Superior temporal gyrus (tissue), 1 donor: ENCODE measurements at regions not wholly inside any gene's neighbourhood (a gene's known extent, or its start where the extent isn't known, plus 50 kb on each side); places are given as distances from the start of the nearest gene placed in this dataset.
"Not testable (repeated sequence)": the region's sequence is repeated elsewhere in the genome, so short reads cannot be mapped to it uniquely, and the experiment has no call there.

Experiments used
- DNase-seq: peaks from one replicate; pipeline ENCODE4 v3.0.0-alpha.2; 2016; ENCODE audit errors: extremely low spot score

GRCh38 chr17:71192039-71192555 lies 928.7 kb upstream of the SOX9 start:
- no peak for DNase-seq

- no peak for DNase-seq
These were observed 928.0 kb upstream of the SOX9 start for GRCh38 chr17:71192848-71193247.

GRCh38 chr17:71200597-71200996 lies 920.2 kb upstream of the SOX9 start:
- DNase-seq, result no peak

- no peak for DNase-seq
These were observed 919.2 kb upstream of the SOX9 start for GRCh38 chr17:71201639-71202038.

- no peak for DNase-seq
These were observed 918.4 kb upstream of the SOX9 start for GRCh38 chr17:71202449-71202848.

GRCh38 chr17:71203953-71204352 lies 916.9 kb upstream of the SOX9 start:
- DNase-seq, result no peak

GRCh38 chr17:71205951-71206350 lies 914.9 kb upstream of the SOX9 start:
- not testable (repeated sequence) for DNase-seq

GRCh38 chr17:71208111-71208704 lies 912.6 kb upstream of the SOX9 start:
- DNase-seq, result no peak

- DNase-seq, result no peak
These were observed 906.9 kb upstream of the SOX9 start for GRCh38 chr17:71213936-71214335.

- no peak for DNase-seq
These were observed 903.1 kb upstream of the SOX9 start for GRCh38 chr17:71217769-71218168.

GRCh38 chr17:71224824-71225575 lies 895.8 kb upstream of the SOX9 start:
- DNase-seq, result no peak

- no peak for DNase-seq
These were observed 893.0 kb upstream of the SOX9 start for GRCh38 chr17:71227841-71228240.

- no peak for DNase-seq
These were observed 891.8 kb upstream of the SOX9 start for GRCh38 chr17:71229070-71229469.

- no peak for DNase-seq
These were observed 887.8 kb upstream of the SOX9 start for GRCh38 chr17:71232801-71233559.

- DNase-seq, result no peak
These were observed 886.5 kb upstream of the SOX9 start for GRCh38 chr17:71234349-71234748.

GRCh38 chr17:71237903-71238538 lies 882.8 kb upstream of the SOX9 start:
- peak; percentile 83 for DNase-seq

- DNase-seq, result no peak
These were observed 873.3 kb upstream of the SOX9 start for GRCh38 chr17:71247441-71248015.

- DNase-seq, result no peak
These were observed 869.5 kb upstream of the SOX9 start for GRCh38 chr17:71251276-71251675.

- DNase-seq, result no peak
These were observed 868.9 kb upstream of the SOX9 start for GRCh38 chr17:71251951-71252350.

- no peak for DNase-seq
These were observed 868.4 kb upstream of the SOX9 start for GRCh38 chr17:71252436-71252835.

- no peak for DNase-seq
These were observed 863.7 kb upstream of the SOX9 start for GRCh38 chr17:71257096-71257495.
